ENCODE measurements at regions not wholly inside any gene's neighbourhood (a gene's known extent, or its start where the extent isn't known, plus 50 kb on each side); places are given as distances from the start of the nearest gene placed in this dataset.

GRCh38 chr4:73001885-73002284 is 67.6 kb downstream of the COX18 start:
- no peak overlapping the region for H3K14ac ChIP-seq (ENCODE audit: low read length in 2 of 2)
- no peaks in the 10 kb centered on the region for H3K9me3 ChIP-seq (ENCODE audit: control insufficient read depth, low read length)
- no peak overlapping the region for H4K91ac ChIP-seq (ENCODE audit: low read length)
- H3K4me1 ChIP-seq (ENCODE audit: control insufficient read depth, insufficient read depth, low read depth, low read length), result peaks cover 3% of the 10 kb centered on the region
- no peak overlapping the region for H2AFZ ChIP-seq (ENCODE audit: low read depth, low read length)
- no peak for DNase-seq
- peaks cover 0 to 3% of the 10 kb centered on the region in 2 experiments for H3K27me3 ChIP-seq (ENCODE audit: control insufficient read depth in 1 of 2, insufficient read depth in 1 of 2, low read length in 2 of 2)
- H3K18ac ChIP-seq (ENCODE audit: low read depth in 1 of 2, low read length in 2 of 2), result no peak overlapping the region
- no peaks in the 10 kb centered on the region for H3K79me1 ChIP-seq (replicated peaks; ENCODE audit: low read length, poor library complexity, severe bottlenecking)
- no peaks in the 10 kb centered on the region for H3K36me3 ChIP-seq (ENCODE audit: control insufficient read depth in 1 of 2, insufficient read depth in 2 of 2, low read depth in 1 of 2, low read length in 2 of 2)
- no peak overlapping the region for H2BK15ac ChIP-seq (ENCODE audit: low read depth, poor library complexity, severe bottlenecking)
- no peak overlapping the region for H3K4ac ChIP-seq (ENCODE audit: low read depth in 1 of 2, low read length in 2 of 2)
- WGBS, result 77% methylated on average over 2 of the region's 2 CpGs
- no peak overlapping the region for H2AK5ac ChIP-seq (ENCODE audit: low read length, severe bottlenecking)
- H3K9ac ChIP-seq (ENCODE audit: low read length), result no peak overlapping the region
- no peak overlapping the region for H2BK5ac ChIP-seq (ENCODE audit: low read depth, low read length, poor library complexity, severe bottlenecking)
- H3K4me2 ChIP-seq (ENCODE audit: low read length, poor library complexity, severe bottlenecking), result no peak overlapping the region
- no peak overlapping the region for H2BK12ac ChIP-seq (ENCODE audit: low read length in 2 of 2)
- no peak overlapping the region for H2BK120ac ChIP-seq (ENCODE audit: low read depth, low read length)
- no peak overlapping the region for H3K4me3 ChIP-seq (ENCODE audit: insufficient read depth in 1 of 2, low read depth in 1 of 2, low read length in 2 of 2)
- no peak overlapping the region for H3K27ac ChIP-seq (ENCODE audit: low read length, poor library complexity, severe bottlenecking)
- no peak overlapping the region for H3K23ac ChIP-seq (ENCODE audit: low read length in 2 of 2)
- no peak overlapping the region for H4K8ac ChIP-seq (ENCODE audit: low read length)

- DNase-seq, result no peak
- WGBS, result 93% methylated on average over 3 of the region's 3 CpGs
- Histone ChIP-seq H3K4me3 (ENCODE audit: insufficient read depth in 1 of 2, low read depth in 1 of 2, low read length in 2 of 2) (no peak overlapping the region), H3K36me3 (ENCODE audit: control insufficient read depth in 1 of 2, insufficient read depth in 2 of 2, low read depth in 1 of 2, low read length in 2 of 2) (no peaks in the 10 kb centered on the region), H4K91ac (ENCODE audit: low read length) (no peak overlapping the region), H2BK120ac (ENCODE audit: low read depth, low read length) (no peak overlapping the region), H3K18ac (ENCODE audit: low read depth in 1 of 2, low read length in 2 of 2) (no peak overlapping the region), H2BK5ac (ENCODE audit: low read depth, low read length, poor library complexity, severe bottlenecking) (no peak overlapping the region), H3K14ac (ENCODE audit: low read length in 2 of 2) (no peak overlapping the region), H2BK12ac (ENCODE audit: low read length in 2 of 2) (no peak overlapping the region), H3K4me1 (ENCODE audit: control insufficient read depth, insufficient read depth, low read depth, low read length) (peaks cover 3% of the 10 kb centered on the region), H2AK5ac (ENCODE audit: low read length, severe bottlenecking) (no peak overlapping the region), H2BK15ac (ENCODE audit: low read depth, poor library complexity, severe bottlenecking) (no peak overlapping the region), H3K27ac (ENCODE audit: low read length, poor library complexity, severe bottlenecking) (no peak overlapping the region), H3K27me3 (ENCODE audit: control insufficient read depth in 1 of 2, insufficient read depth in 1 of 2, low read length in 2 of 2) (no peaks in the 10 kb centered on the region), H3K4me2 (ENCODE audit: low read length, poor library complexity, severe bottlenecking) (no peak overlapping the region), H3K9me3 (ENCODE audit: control insufficient read depth, low read length) (no peaks in the 10 kb centered on the region), H2AFZ (ENCODE audit: low read depth, low read length) (no peak overlapping the region), H3K4ac (ENCODE audit: low read depth in 1 of 2, low read length in 2 of 2) (no peak overlapping the region), H3K9ac (ENCODE audit: low read length) (no peak overlapping the region), H3K79me1 (replicated peaks; ENCODE audit: low read length, poor library complexity, severe bottlenecking) (no peaks in the 10 kb centered on the region), H4K8ac (ENCODE audit: low read length) (no peak overlapping the region), H3K23ac (ENCODE audit: low read length in 2 of 2) (no peak overlapping the region)
Measured at GRCh38 chr4:72997409-72997808, 72.1 kb downstream of the COX18 start.

- no peak overlapping the region for H3K4ac ChIP-seq (ENCODE audit: low read depth in 1 of 2, low read length in 2 of 2)
Measured at GRCh38 chr4:72994670-72995069, 74.8 kb downstream of the COX18 start.

GRCh38 chr4:72993876-72994275 is 75.6 kb downstream of the COX18 start:
- no peak overlapping the region for H3K4ac ChIP-seq (ENCODE audit: low read depth in 1 of 2, low read length in 2 of 2)
- H3K36me3 ChIP-seq (ENCODE audit: control insufficient read depth in 1 of 2, insufficient read depth in 2 of 2, low read depth in 1 of 2, low read length in 2 of 2), result no peaks in the 10 kb centered on the region
- no peak overlapping the region for H2BK5ac ChIP-seq (ENCODE audit: low read depth, low read length, poor library complexity, severe bottlenecking)
- no peaks in the 10 kb centered on the region for H3K9me3 ChIP-seq (ENCODE audit: control insufficient read depth, low read length)
- no peak overlapping the region for H3K9ac ChIP-seq (ENCODE audit: low read length)
- H3K27ac ChIP-seq (ENCODE audit: low read length, poor library complexity, severe bottlenecking), result no peak overlapping the region
- no peaks in the 10 kb centered on the region for H3K79me1 ChIP-seq (replicated peaks; ENCODE audit: low read length, poor library complexity, severe bottlenecking)
- H3K18ac ChIP-seq (ENCODE audit: low read depth in 1 of 2, low read length in 2 of 2), result no peak overlapping the region
- no peak overlapping the region for H2BK120ac ChIP-seq (ENCODE audit: low read depth, low read length)
- H3K4me2 ChIP-seq (ENCODE audit: low read length, poor library complexity, severe bottlenecking), result no peak overlapping the region
- DNase-seq, result no peak
- H3K4me3 ChIP-seq (ENCODE audit: insufficient read depth in 1 of 2, low read depth in 1 of 2, low read length in 2 of 2), result no peak overlapping the region
- H4K8ac ChIP-seq (ENCODE audit: low read length), result no peak overlapping the region
- H2AFZ ChIP-seq (ENCODE audit: low read depth, low read length), result no peak overlapping the region
- H3K4me1 ChIP-seq (ENCODE audit: control insufficient read depth, insufficient read depth, low read depth, low read length), result peaks cover 3% of the 10 kb centered on the region
- H4K91ac ChIP-seq (ENCODE audit: low read length), result no peak overlapping the region
- no peak overlapping the region for H2BK12ac ChIP-seq (ENCODE audit: low read length in 2 of 2)
- no peak overlapping the region for H2AK5ac ChIP-seq (ENCODE audit: low read length, severe bottlenecking)
- H3K23ac ChIP-seq (ENCODE audit: low read length in 2 of 2), result no peak overlapping the region
- no peak overlapping the region for H3K14ac ChIP-seq (ENCODE audit: low read length in 2 of 2)
- no peak overlapping the region for H2BK15ac ChIP-seq (ENCODE audit: low read depth, poor library complexity, severe bottlenecking)
- no peaks in the 10 kb centered on the region for H3K27me3 ChIP-seq (ENCODE audit: control insufficient read depth in 1 of 2, insufficient read depth in 1 of 2, low read length in 2 of 2)

More at GRCh38 chr4:72994670-72995069, 74.8 kb downstream of the COX18 start:
- Histone ChIP-seq H3K18ac (ENCODE audit: low read depth in 1 of 2, low read length in 2 of 2) (no peak overlapping the region), H3K14ac (ENCODE audit: low read length in 2 of 2) (no peak overlapping the region), H4K8ac (ENCODE audit: low read length) (no peak overlapping the region), H2BK120ac (ENCODE audit: low read depth, low read length) (no peak overlapping the region), H3K4me2 (ENCODE audit: low read length, poor library complexity, severe bottlenecking) (no peak overlapping the region), H3K4me3 (ENCODE audit: insufficient read depth in 1 of 2, low read depth in 1 of 2, low read length in 2 of 2) (no peak overlapping the region), H2AK5ac (ENCODE audit: low read length, severe bottlenecking) (no peak overlapping the region), H2BK15ac (ENCODE audit: low read depth, poor library complexity, severe bottlenecking) (no peak overlapping the region), H3K27ac (ENCODE audit: low read length, poor library complexity, severe bottlenecking) (no peak overlapping the region), H3K23ac (ENCODE audit: low read length in 2 of 2) (no peak overlapping the region), H3K27me3 (ENCODE audit: control insufficient read depth in 1 of 2, insufficient read depth in 1 of 2, low read length in 2 of 2) (no peaks in the 10 kb centered on the region), H3K4me1 (ENCODE audit: control insufficient read depth, insufficient read depth, low read depth, low read length) (peaks cover 3% of the 10 kb centered on the region), H2BK12ac (ENCODE audit: low read length in 2 of 2) (no peak overlapping the region), H2AFZ (ENCODE audit: low read depth, low read length) (no peak overlapping the region), H3K79me1 (replicated peaks; ENCODE audit: low read length, poor library complexity, severe bottlenecking) (no peaks in the 10 kb centered on the region), H3K36me3 (ENCODE audit: control insufficient read depth in 1 of 2, insufficient read depth in 2 of 2, low read depth in 1 of 2, low read length in 2 of 2) (no peaks in the 10 kb centered on the region), H3K9me3 (ENCODE audit: control insufficient read depth, low read length) (no peaks in the 10 kb centered on the region), H4K91ac (ENCODE audit: low read length) (no peak overlapping the region), H3K9ac (ENCODE audit: low read length) (no peak overlapping the region), H2BK5ac (ENCODE audit: low read depth, low read length, poor library complexity, severe bottlenecking) (no peak overlapping the region)
- 69% methylated on average over 2 of the region's 3 CpGs for WGBS
- no peak for DNase-seq

All from mesenchymal stem cell (in vitro differentiated cells and primary cell).